HG02885 (cell line): ENCODE measurements at regions not wholly inside any gene's neighbourhood (a gene's known extent, or its start where the extent isn't known, plus 50 kb on each side); places are given as distances from the start of the nearest gene placed in this dataset.
"Not testable (repeated sequence)": the region's sequence is repeated elsewhere in the genome, so short reads cannot be mapped to it uniquely, and the experiment has no call there.

Source experiments
- ATAC-seq: cut with Tn5 transposase; IDR thresholded peaks from one replicate; pipeline ENCODE4 v1.9.1; 2021; ENCODE audit warnings: mild to moderate bottlenecking; ENCODE audit not compliant: unreplicated experiment, poor library complexity

DNA sequence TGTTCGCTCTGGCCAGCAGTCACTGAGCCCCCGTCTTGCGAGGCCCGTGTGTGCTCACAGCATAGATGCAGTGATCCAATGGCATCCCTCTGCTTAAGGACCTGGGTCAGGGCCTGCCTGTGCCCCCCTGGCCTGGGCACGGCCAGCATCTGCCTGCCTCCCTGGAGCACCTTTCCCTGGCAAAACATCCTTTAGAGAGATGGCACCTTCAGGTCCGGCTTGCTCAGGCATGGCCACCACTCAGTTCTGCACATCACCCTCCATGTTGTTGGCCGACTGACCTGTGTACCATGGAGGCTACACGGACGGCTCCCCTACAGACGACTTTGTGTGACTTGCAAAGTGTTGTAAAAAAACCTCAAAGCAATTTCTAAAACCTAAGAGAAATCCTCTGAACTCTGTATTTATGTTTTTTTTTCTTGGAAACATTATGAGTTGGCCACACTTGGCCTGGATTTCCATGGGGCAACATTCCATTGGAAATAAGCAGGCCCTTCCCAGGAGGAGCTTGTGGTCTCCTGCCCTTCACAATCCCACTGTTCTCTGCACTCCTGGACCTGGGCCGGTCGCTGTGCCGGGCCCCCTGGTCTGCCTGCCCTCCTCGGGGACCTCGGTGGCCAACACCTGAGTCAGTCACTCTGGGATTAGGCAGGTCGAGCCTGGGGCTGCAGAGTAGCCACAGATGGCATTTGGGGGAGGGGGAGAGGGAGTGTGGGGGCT lies 592.4 kb downstream of the TBC1D22A start:
- no peak for ATAC-seq

DNA sequence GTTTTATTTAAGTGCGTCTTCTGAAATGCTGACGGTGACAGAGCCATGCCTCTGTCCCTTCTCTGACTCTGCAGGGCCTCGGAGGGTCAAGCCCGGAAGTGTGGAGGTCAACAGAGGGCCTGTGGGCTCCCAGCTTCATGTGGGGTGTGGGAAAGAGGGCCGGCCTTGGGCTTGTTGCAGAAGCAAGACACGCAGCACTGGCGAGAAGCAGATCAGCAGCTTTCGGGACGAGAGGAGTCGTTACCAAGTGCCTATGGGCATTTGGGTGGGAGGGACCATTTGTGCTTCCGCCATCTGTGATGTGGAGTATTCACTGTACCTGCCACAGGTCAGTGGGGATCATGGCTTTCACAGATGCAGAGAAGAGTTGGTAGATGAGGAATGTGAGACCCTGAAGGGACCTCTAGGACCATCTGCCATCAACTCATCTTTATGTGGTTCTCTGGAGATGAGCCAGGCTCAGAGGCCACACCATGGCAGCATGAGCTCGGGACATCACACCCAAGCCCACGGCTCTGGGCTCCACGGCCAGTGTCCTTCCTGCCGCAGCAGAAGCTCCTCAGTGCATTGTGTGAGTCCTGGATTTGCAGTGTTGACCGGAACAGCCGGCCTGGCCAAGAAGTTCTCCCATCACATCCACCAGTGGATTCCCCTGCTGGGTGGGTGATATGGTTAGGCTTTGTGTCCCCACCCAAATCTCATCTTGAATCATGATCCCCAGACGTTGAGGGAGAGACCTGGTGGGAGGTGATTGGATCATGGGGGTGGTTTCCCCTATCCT lies 590.7 kb downstream of the TBC1D22A start:
- ATAC-seq: no peak

DNA sequence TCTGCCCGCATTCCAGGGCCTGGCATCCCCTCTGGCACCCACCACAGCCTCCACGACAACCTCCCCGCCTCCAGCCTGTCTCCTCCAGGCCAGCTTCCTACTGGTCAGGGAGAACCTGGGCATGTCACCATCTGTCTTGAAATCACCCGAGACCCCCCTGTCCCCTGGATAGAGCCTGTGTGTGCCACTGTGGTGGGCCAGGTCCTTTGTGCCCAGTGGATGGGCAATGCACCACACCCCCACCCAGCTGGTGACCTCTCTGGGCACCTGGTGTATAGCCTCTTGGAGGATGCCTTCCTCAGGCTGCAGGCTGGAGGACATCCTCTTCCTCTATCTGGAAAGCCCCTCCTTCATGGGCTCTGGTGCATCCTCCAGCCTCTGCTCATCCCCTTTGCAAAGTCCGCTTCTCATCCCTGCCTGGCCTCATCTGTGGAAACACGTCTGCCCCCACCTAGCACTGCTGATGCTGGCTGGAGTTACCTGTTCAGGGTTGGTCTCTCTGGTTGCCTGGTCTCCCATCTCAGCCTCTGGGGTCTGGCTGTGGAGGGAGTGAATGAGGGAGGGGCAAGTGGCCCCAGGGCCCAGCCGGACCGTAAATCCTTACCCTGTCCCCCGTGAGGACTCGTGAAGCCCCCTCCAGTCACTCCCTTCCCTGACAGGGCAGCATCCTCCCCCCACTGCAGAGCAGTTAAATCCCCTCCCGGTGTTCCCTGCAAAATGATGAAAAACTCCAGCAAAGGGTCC lies 589.6 kb downstream of the TBC1D22A start:
- no peak for ATAC-seq

DNA sequence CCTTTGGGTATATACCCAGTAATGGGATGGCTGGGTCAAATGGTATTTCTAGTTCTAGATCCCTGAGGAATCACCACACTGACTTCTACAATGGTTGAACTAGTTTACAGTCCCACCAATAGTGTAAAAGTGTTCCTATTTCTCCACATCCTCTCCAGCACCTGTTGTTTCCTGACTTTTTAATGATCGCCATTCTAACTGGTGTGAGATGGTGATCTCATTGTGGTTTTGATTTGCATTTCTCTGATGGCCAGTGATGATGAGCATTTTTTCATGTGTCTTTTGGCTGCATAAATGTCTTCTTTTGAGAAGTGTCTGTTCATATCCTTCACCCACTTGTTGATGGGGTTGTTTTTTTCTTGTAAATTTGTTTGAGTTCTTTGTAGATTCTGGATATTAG lies 583.8 kb downstream of the TBC1D22A start:
- ATAC-seq: not testable (repeated sequence)

DNA sequence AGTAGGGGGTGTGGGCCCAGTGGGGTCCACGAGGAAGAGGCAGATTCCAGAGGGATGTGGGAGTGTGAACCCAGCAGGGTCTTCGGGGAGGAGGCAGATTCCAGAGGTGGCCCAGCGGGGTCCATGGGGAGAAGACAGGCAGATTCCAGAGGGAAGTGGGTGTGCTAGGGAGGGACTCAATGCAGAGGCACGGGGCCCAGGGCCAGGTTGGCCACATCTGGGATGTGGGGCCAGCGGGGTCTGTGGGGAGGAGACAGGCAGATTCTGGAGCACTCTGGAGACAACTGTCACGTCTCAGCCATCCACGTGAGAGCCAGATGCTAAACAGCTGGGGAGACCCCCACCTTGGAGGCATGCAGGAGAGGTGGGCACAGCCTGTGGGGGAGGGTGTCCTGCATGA lies 582.6 kb downstream of the TBC1D22A start:
- ATAC-seq: no peak

DNA sequence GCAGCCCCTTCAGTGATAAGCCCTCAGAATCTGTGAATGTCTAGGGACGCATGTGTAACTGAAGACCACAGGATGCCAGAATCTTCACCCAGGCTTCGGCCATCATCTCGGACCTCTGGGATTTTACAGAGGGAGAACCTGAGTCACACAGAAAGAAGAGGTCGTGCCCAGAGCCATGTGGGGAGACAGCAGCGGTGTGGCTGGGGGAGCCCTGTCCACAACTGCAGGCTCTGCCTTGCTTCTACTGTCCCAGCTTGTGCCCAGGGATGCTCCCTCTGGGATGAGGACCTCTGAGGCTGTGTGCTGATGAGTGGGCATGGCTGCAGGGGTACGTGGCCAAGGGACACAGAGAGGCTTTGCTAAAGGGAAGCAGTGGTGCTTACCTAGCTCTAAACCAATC lies 582.0 kb downstream of the TBC1D22A start:
- no peak for ATAC-seq

DNA sequence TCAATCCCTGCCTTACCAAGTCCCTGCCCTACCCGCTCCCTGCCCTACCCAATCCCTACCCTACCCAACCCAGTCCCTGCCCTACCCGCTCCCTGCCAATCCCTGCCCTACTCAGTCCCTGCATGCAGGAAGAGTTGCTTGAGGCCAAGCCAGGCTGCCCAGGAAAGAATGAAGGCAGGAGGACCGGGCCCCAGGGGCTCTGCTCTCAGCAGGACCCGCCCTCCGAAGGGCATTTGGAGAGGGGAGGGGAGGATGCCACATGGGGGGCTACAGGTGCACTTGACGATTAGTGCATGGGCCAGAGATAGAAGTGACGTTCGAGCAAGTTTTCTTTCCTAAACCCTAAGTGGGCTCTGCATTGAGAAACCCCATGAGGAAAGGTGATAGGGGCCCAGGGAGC lies 581.2 kb downstream of the TBC1D22A start:
- ATAC-seq: no peak

DNA sequence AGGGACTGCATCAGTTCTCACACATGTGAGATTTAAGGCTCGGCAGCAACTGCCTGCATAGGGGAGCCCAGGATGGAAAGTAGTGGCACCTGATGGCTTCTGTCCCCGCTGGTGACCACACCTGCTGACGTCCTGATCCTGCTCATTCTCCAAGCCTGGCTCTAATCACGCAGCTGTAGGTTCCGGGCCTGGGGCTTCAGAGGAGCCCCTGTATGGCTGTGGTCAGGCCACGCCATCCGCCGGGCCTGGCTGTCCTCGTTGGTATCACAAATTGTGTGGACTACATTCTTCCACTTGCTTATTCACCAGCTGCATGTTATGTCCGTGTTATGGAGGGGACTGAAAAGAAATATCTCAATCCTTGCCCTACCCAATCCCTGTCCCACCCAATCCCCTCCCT lies 580.0 kb downstream of the TBC1D22A start:
- no peak for ATAC-seq

DNA sequence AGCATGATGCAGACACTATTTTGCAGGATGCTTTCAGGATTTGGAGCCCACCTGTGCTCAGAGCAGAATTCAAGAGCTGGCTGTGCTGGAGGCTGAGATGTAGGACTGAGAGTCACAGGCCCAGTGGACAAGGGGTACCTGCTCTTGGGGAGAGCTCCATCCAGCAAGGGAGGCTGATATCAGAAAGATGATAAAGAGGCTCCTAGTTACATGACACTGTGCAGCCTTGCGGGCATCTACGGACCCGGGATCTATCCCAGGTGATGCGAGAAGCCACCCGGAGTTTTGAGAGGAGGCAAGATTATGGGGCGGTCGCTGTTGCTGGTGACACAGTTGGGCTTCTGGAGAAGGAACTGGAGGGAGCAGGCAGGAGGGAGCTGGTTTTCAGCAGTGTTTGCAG lies 579.0 kb downstream of the TBC1D22A start:
- no peak for ATAC-seq

DNA sequence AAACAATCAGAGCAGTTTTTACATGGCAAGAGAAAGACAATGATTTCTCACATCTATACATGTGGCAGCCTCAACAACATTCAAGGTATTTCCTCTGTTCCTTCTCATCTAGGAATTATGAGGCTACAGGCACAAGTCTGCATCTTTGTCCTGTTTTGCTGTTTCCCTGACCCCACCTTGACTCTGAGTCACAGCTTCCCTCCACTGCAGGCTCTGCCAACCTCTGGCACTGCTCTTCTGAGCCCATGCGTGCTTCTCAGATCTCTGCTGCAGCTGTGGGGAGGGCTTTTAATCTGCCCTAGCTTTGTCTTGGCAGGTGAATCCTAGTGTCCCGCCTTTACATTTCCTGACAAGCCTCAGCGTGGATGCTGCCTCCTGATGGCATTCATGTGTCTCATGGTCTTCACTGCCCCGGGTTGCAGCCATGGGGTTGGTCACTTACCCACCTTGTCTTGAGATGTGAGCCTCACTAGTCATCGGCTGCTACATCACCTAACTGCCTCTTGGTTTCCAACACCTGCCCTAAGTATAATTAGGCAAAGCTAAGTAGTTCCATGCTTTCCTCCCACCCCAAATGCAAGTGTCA lies 578.5 kb downstream of the TBC1D22A start:
- ATAC-seq: no peak

DNA sequence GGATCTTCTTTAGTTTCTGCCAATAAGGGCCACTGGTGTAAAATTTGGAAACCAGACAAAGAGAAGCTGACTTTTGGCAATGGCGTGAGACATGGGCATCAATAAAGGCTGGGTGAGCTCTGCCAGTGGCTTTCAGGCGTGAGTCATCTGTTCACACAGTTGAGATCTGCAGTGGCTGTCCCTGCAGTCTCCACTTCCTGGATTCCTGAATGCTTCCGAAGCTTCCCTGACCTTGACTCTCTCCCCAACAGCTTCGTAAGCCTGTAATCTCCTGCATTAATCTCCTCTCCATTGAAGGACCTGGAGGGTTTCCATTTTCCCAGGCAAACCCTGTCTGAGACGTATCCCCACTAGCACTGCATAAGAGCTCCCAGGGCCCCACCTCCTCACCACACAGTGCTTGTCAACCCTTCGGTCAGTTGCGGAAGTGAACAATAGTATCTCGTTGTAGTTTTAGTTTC lies 574.7 kb downstream of the TBC1D22A start:
- ATAC-seq: no peak

DNA sequence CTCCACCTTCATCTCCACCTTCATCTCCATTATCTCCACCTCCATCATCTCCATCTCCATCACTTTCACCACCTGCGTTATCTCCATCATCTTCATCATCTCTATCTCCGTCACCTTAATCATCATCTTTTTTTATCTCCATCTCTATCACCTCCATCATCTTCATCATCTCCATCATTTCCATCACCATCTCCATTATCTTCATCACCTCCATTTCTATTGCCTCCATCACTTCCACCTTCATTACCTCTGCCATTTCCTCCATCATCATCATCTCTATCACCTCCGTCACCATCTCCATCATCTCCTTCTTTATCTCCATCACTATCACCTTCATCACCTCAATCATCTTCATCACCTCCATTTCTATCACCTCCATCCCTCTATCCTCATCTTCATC lies 573.5 kb downstream of the TBC1D22A start:
- ATAC-seq: no peak

DNA sequence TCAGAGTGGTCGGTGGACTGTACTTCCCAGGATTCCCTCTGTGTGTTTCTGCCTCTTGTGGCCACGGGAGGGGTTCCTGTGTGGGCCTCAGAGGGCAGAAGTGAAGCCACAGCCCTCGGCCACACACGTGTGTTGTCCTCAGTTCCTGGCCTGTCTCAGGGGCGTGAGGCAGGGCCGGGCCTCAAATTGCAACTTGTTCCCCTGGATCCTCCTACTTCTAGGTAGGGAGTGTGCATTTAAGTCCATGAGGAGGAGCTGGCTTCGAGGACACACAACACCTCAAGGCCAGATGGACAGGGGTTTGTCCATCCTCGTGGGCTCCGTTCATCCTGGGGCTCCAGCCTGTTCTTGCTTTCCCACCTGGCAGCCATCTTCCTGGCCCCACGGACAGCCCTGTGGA lies 573.0 kb downstream of the TBC1D22A start:
- ATAC-seq: no peak

DNA sequence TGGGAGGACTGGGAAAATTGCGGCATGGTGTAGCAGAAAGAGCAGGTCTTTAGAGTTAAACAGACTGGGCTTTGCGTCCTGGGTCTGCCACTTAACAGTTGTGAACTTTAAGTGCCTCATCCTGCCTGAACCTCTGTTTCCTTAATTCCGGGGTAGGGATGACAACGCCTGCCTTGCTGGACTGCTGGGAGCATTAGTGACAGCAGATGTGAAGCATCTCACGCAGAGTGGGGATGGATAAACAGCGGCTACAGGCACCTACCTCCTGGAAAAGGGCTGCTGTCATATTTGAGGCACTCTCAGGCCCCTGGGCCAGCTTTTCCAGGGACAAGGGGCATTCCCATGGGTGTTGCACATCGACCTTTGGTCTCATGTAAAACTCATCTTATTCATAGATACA lies 572.2 kb downstream of the TBC1D22A start:
- ATAC-seq: no peak

DNA sequence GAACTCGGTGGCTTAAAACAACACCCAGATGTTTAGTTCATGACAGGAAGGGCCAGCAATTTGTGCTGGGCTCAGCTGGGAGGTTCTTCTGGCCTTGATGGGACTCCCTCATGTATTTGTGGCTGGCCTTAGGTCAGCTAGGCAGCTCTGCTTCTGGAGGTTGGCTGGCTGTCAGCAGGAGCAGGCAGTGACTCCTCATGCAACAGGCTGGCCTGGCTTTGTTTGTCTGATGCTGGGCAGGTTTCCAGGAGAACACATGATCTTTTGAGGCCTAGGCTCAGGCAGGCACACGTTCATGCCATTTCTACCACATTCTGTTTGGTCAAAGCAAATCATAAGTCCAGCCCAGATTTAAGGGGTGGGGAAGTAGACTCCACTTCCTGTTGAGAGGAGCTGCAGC lies 571.2 kb downstream of the TBC1D22A start:
- ATAC-seq: no peak

DNA sequence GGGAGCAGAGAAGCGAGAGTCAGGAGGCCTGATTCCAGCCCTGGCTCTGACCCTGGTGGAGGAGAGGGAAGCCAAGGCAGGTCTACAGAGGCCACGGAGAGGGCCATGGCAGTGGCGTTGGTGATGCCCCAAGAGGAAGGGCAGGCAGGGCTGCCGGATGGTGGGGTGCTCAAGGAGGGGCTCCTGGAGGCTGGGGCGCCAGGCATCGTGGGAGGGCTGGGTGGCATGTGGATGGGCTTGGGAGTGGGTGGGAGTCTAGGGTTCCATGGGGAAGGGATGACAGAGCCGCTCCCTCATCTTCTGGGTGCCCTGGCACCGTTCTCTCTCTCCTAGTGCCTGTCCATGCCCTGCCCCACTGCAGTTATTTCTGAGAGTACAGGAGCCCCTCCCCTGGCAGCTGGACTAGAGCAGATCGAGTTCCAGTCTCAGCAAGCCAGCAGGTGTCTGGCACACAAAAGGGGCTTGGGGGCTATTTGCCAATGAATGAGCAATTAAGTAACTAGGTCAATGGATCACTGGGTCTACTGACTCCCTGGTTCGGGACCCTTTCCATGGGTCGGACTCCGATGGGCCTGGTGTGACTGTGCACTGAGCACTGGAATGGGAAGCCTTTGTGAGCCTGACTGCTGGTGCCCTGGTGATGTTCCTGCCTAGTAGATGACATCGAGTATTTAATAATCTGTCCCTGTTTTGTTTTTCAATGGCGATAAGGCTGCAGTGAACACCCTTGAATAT lies 570.0 kb downstream of the TBC1D22A start:
- ATAC-seq: no peak

DNA sequence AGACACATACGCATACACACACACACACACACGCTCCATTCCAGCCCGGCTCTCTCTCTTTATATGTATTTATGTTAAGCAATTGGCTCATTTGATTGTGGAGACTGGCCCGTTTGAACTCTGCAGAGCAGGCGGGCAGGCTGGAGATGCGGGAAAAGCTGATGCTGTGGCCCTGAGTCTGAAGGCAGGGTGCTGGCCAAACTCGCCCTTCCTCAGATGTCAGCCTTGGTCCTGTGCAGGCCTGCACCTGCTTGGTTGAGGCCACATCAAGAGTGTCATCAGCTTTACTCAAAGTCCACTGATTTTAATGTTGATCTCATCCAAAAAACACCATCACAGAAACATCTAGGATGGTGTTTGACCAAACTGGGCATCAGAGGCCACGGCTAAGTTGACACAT lies 569.3 kb downstream of the TBC1D22A start:
- no peak for ATAC-seq

DNA sequence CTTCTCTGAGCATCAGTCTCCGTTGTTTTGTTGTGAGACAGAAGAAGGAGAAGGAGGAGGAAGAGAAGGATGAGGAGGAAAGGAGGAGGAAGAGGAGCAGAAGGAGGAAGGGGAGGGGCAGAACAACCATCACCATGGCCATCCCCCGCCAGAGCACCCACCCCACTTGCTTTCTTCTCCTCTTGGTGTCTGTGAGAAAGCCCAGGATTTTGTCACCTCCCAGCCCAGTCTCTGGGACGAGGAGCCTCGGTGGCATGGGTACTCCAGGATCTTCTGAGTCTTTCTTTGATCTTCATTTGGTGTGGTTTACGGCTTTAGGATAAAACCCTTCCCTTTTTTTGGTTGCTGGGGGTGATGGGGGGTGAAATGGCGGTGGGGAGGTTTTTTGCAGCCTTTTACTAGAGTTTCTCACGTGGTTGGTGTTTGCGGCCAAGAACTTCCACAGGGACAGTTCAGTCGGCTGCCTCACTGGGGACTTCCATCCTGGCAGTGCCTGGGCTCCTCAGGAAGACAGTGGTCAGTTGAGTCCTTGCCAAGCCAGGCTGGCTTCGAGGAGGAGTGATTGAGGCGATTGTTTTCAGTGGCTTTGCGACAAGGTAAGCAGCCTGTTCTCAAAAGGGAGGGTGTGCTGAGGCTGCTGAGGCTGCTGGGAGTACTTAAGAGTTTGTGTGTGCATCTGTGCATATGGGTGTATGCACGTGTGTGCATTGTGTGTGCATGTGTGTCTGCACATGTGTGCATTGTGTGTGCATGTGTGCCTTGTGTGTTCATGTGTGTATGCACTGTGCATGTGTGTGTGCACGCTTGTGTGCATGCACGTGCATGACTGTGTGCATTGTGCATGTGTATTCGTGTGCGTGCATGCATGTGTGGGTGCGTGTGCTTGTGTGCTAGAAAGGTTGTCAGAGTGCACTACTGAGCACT lies 567.5 kb downstream of the TBC1D22A start:
- ATAC-seq: no peak
